ENCODE measurements at regions not wholly inside any gene's neighbourhood (a gene's known extent, or its start where the extent isn't known, plus 50 kb on each side); places are given as distances from the start of the nearest gene placed in this dataset.

GRCh38 chr6:164693944-164694343, 615.5 kb downstream of the C6orf118 start:
- Histone ChIP-seq H3K36me3 (no peaks in the 10 kb centered on the region), H3K4me3 (no peak overlapping the region), H3K27ac (no peak overlapping the region), H3K27me3 (no peaks in the 10 kb centered on the region), H3K4me1 (peaks cover 0 to 4% (median 0%) of the 10 kb centered on the region in 3 donors), H3K9me3 (no peaks in the 10 kb centered on the region)
- TF ChIP-seq EP300 (IDR thresholded peaks at IDR 0.05): no peak
- no peak for TF ChIP-seq POLR2AphosphoS5 (IDR thresholded peaks at IDR 0.05)
- no peak for TF ChIP-seq POLR2A (IDR thresholded peaks at IDR 0.05)
- no peak for ATAC-seq
- WGBS, 2 donors (ENCODE audit: low coverage in 1 of 2): 33 to 36% methylated on average over 2 to 4 of the region's 4 CpGs

GRCh38 chr6:164692772-164693510, 616.5 kb downstream of the C6orf118 start:
- Histone ChIP-seq H3K4me1 (peaks cover 0 to 4% (median 0%) of the 10 kb centered on the region in 3 donors), H3K4me3 (no peak overlapping the region), H3K27me3 (no peaks in the 10 kb centered on the region), H3K9me3 (no peaks in the 10 kb centered on the region), H3K36me3 (no peaks in the 10 kb centered on the region), H3K27ac (no peak overlapping the region)
- TF ChIP-seq POLR2A (IDR thresholded peaks at IDR 0.05): no peak
- TF ChIP-seq EP300 (IDR thresholded peaks at IDR 0.05): no peak
- no peak for TF ChIP-seq CTCF (IDR thresholded peaks at IDR 0.05)
- TF ChIP-seq POLR2AphosphoS5 (IDR thresholded peaks at IDR 0.05): no peak
- WGBS, 2 donors (ENCODE audit: low coverage in 1 of 2): 62 to 72% methylated on average over 4 of the region's 4 CpGs
- ATAC-seq: no peak

- WGBS, 2 donors (ENCODE audit: low coverage in 1 of 2): 78 to 89% methylated on average over 4 to 6 of the region's 6 CpGs
These were observed 618.5 kb downstream of the C6orf118 start for GRCh38 chr6:164690702-164691500.

GRCh38 chr6:164690241-164690640, 619.2 kb downstream of the C6orf118 start:
- TF ChIP-seq POLR2AphosphoS5 (IDR thresholded peaks at IDR 0.05) (no peak), EP300 (IDR thresholded peaks at IDR 0.05) (no peak), POLR2A (IDR thresholded peaks at IDR 0.05) (no peak)
- H3K27ac ChIP-seq: no peak overlapping the region
- ATAC-seq: no peak
- no peaks in the 10 kb centered on the region for H3K27me3 ChIP-seq
- no peaks in the 10 kb centered on the region for H3K9me3 ChIP-seq
- H3K4me3 ChIP-seq: no peak overlapping the region
- WGBS, 2 donors (ENCODE audit: low coverage in 1 of 2): 77 to 86% methylated on average over 4 of the region's 5 CpGs
- no peaks in the 10 kb centered on the region for H3K36me3 ChIP-seq
- peaks cover 0 to 4% (median 0%) of the 10 kb centered on the region in 3 donors for H3K4me1 ChIP-seq

More at GRCh38 chr6:164690702-164691500, 618.5 kb downstream of the C6orf118 start:
- Histone ChIP-seq H3K36me3 (no peaks in the 10 kb centered on the region), H3K27ac (no peak overlapping the region), H3K9me3 (no peaks in the 10 kb centered on the region), H3K27me3 (no peaks in the 10 kb centered on the region), H3K4me1 (peaks cover 0 to 4% (median 0%) of the 10 kb centered on the region in 3 donors), H3K4me3 (no peak overlapping the region)
- ATAC-seq: no peak
- TF ChIP-seq POLR2AphosphoS5 (IDR thresholded peaks at IDR 0.05): no peak
- TF ChIP-seq POLR2A (IDR thresholded peaks at IDR 0.05): no peak

GRCh38 chr6:164665328-164665727, 644.1 kb downstream of the C6orf118 start:
- Histone ChIP-seq H3K4me3 (no peak overlapping the region), H3K27me3 (no peaks in the 10 kb centered on the region), H3K36me3 (no peaks in the 10 kb centered on the region), H3K9me3 (no peaks in the 10 kb centered on the region), H3K4me1 (no peaks in the 10 kb centered on the region), H3K27ac (no peak overlapping the region)
- TF ChIP-seq CTCF (IDR thresholded peaks at IDR 0.05): no peak
- no peak for TF ChIP-seq POLR2A (IDR thresholded peaks at IDR 0.05)
- TF ChIP-seq POLR2AphosphoS5 (IDR thresholded peaks at IDR 0.05): no peak
- TF ChIP-seq EP300 (IDR thresholded peaks at IDR 0.05): no peak
- WGBS, 2 donors (ENCODE audit: low coverage in 1 of 2): 42 to 67% methylated on average over 2 to 5 of the region's 6 CpGs
- no peak for ATAC-seq

GRCh38 chr6:164663634-164664033, 645.8 kb downstream of the C6orf118 start:
- 71 to 83% methylated on average over 1 to 5 of the region's 5 CpGs for WGBS, 2 donors (ENCODE audit: low coverage in 1 of 2)
- Histone ChIP-seq H3K27me3 (no peaks in the 10 kb centered on the region), H3K4me3 (no peak overlapping the region), H3K27ac (no peak overlapping the region), H3K9me3 (no peaks in the 10 kb centered on the region), H3K4me1 (no peaks in the 10 kb centered on the region), H3K36me3 (no peaks in the 10 kb centered on the region)
- TF ChIP-seq POLR2A (IDR thresholded peaks at IDR 0.05) (no peak), EP300 (IDR thresholded peaks at IDR 0.05) (no peak), CTCF (IDR thresholded peaks at IDR 0.05) (no peak), POLR2AphosphoS5 (IDR thresholded peaks at IDR 0.05) (no peak)
- ATAC-seq: no peak
